Erythroblast (primary cell): ENCODE measurements at regions not wholly inside any gene's neighbourhood (a gene's known extent, or its start where the extent isn't known, plus 50 kb on each side); places are given as distances from the start of the nearest gene placed in this dataset.

ENCODE experiments used
- GATA1 ChIP-seq: IDR thresholded peaks from 2 replicates; pipeline ENCODE4 v1.6.1; 2011; ENCODE audit warnings: low read depth, mild to moderate bottlenecking, control low read depth, low read length, moderate library complexity
- POLR2A ChIP-seq: IDR thresholded peaks from 2 replicates; pipeline ENCODE4 v1.6.1; 2011; ENCODE audit warnings: mild to moderate bottlenecking, low read length

DNA sequence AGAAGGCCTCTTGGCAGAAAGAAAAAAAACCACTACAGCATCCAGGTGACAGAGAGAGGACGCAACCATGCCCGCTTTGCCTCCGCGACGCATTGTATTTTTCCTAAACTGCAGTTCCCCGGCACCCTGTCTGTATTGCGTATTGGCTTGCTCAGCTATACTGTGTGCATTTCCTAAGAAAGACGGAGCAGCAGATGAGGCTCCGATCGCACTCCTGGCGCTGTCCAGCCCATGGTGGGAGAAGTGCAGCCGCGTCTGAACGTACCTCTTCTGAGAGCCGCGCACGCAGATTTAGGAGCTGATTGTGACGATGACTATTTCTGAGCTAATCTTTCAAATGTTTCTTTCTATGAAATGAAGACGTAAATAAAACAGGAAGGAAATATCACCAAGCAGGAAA is 366.5 kb downstream of the IRX1 start:
- TF ChIP-seq POLR2A (no peak), GATA1 (no peak)
